Skeletal muscle tissue (tissue), 3 donors: ENCODE measurements at regions not wholly inside any gene's neighbourhood (a gene's known extent, or its start where the extent isn't known, plus 50 kb on each side); places are given as distances from the start of the nearest gene placed in this dataset.

Experiments used
- H3K27ac ChIP-seq: one replicate; pipeline ENCODE4 v1.7.0; 2013; ENCODE audit warnings: mild to moderate bottlenecking, low read depth, low read length, inconsistent platforms
- H3K27me3 ChIP-seq, 3 donors: one replicate each; pipeline ENCODE4 v1.7.0; 2013; ENCODE audit warnings: low read length in 3 of 3; ENCODE audit not compliant: control insufficient read depth in 3 of 3, insufficient read depth in 3 of 3
- H3K36me3 ChIP-seq, 3 donors: one replicate each; pipeline ENCODE4 v1.7.0; 2013; ENCODE audit warnings: low read length in 3 of 3; ENCODE audit not compliant: control insufficient read depth in 3 of 3, insufficient read depth in 3 of 3
- H3K4me1 ChIP-seq, 3 donors: one replicate each; pipeline ENCODE4 v1.7.0; 2013; ENCODE audit warnings: low read length in 3 of 3, mild to moderate bottlenecking in 3 of 3; ENCODE audit not compliant: control insufficient read depth in 3 of 3, insufficient read depth in 3 of 3
- H3K4me3 ChIP-seq, 3 donors: one replicate each; pipeline ENCODE4 v1.7.0; 2013; ENCODE audit warnings: low read length in 3 of 3
- H3K9ac ChIP-seq, 3 donors: one replicate each; pipeline ENCODE4 v1.7.0; 2013; ENCODE audit warnings: low read length in 3 of 3, mild to moderate bottlenecking in 3 of 3, moderate library complexity in 2 of 3, low read depth in 1 of 3
- H3K9me3 ChIP-seq, 3 donors: one replicate each; pipeline ENCODE4 v1.7.0; 2013; ENCODE audit warnings: low read length in 3 of 3; ENCODE audit not compliant: control insufficient read depth in 3 of 3
- donor health status: Osteomylitis.

- Histone ChIP-seq H3K9ac (no peak overlapping the region), H3K4me1 (no peaks in the 10 kb centered on the region), H3K36me3 (no peaks in the 10 kb centered on the region), H3K27ac (no peak overlapping the region), H3K4me3 (no peak overlapping the region), H3K27me3 (no peaks in the 10 kb centered on the region), H3K9me3 (no peaks in the 10 kb centered on the region)
These were observed 592.0 kb downstream of the ZNF385D start for GRCh38 chr3:21158861-21159542.

- Histone ChIP-seq H3K4me1 (no peaks in the 10 kb centered on the region), H3K27me3 (no peaks in the 10 kb centered on the region), H3K27ac (no peak overlapping the region), H3K4me3 (no peak overlapping the region), H3K36me3 (no peaks in the 10 kb centered on the region), H3K9ac (no peak overlapping the region), H3K9me3 (no peaks in the 10 kb centered on the region)
These were observed 596.1 kb downstream of the ZNF385D start for GRCh38 chr3:21154911-21155310.

GRCh38 chr3:21152555-21152954 is 598.5 kb downstream of the ZNF385D start:
- Histone ChIP-seq H3K4me1 (no peaks in the 10 kb centered on the region), H3K36me3 (no peaks in the 10 kb centered on the region), H3K27ac (no peak overlapping the region), H3K9ac (no peak overlapping the region), H3K4me3 (no peak overlapping the region), H3K9me3 (peaks cover 0 to 2% (median 0%) of the 10 kb centered on the region in 3 donors), H3K27me3 (no peaks in the 10 kb centered on the region)

GRCh38 chr3:21142949-21143348 is 608.1 kb downstream of the ZNF385D start:
- H3K9ac ChIP-seq, result no peak overlapping the region
- no peaks in the 10 kb centered on the region for H3K27me3 ChIP-seq
- no peaks in the 10 kb centered on the region for H3K4me1 ChIP-seq
- H3K36me3 ChIP-seq, result no peaks in the 10 kb centered on the region
- H3K27ac ChIP-seq, result no peak overlapping the region
- no peak overlapping the region for H3K4me3 ChIP-seq
- H3K9me3 ChIP-seq, result peaks cover 0 to 6% (median 2%) of the 10 kb centered on the region in 3 donors

- H3K9ac ChIP-seq, result no peak overlapping the region
- H3K9me3 ChIP-seq, result peaks cover 0 to 6% (median 0%) of the 10 kb centered on the region in 3 donors
- no peaks in the 10 kb centered on the region for H3K36me3 ChIP-seq
- H3K27me3 ChIP-seq, result no peaks in the 10 kb centered on the region
- H3K4me3 ChIP-seq, result no peak overlapping the region
- H3K4me1 ChIP-seq, result no peaks in the 10 kb centered on the region
- no peak overlapping the region for H3K27ac ChIP-seq
These were observed 609.0 kb downstream of the ZNF385D start for GRCh38 chr3:21142031-21142430.

GRCh38 chr3:21140785-21141184 is 610.2 kb downstream of the ZNF385D start:
- no peaks in the 10 kb centered on the region for H3K36me3 ChIP-seq
- no peaks in the 10 kb centered on the region for H3K27me3 ChIP-seq
- H3K27ac ChIP-seq, result no peak overlapping the region
- no peaks in the 10 kb centered on the region for H3K4me1 ChIP-seq
- no peak overlapping the region for H3K9ac ChIP-seq
- H3K9me3 ChIP-seq, result peaks cover 0 to 6% (median 0%) of the 10 kb centered on the region in 3 donors
- H3K4me3 ChIP-seq, result no peak overlapping the region

GRCh38 chr3:21138085-21138484 is 612.9 kb downstream of the ZNF385D start:
- no peaks in the 10 kb centered on the region for H3K27me3 ChIP-seq
- no peak overlapping the region for H3K9ac ChIP-seq
- no peak overlapping the region for H3K27ac ChIP-seq
- H3K4me1 ChIP-seq, result no peaks in the 10 kb centered on the region
- H3K9me3 ChIP-seq, result peaks cover 0 to 3% (median 0%) of the 10 kb centered on the region in 3 donors
- no peak overlapping the region for H3K4me3 ChIP-seq
- no peaks in the 10 kb centered on the region for H3K36me3 ChIP-seq

GRCh38 chr3:21132896-21133295 is 618.1 kb downstream of the ZNF385D start:
- Histone ChIP-seq H3K27me3 (no peaks in the 10 kb centered on the region), H3K4me3 (no peak overlapping the region), H3K27ac (no peak overlapping the region), H3K9me3 (no peaks in the 10 kb centered on the region), H3K4me1 (no peaks in the 10 kb centered on the region), H3K9ac (no peak overlapping the region), H3K36me3 (no peaks in the 10 kb centered on the region)

GRCh38 chr3:21120826-21121225 is 630.2 kb downstream of the ZNF385D start:
- H3K4me1 ChIP-seq, result no peaks in the 10 kb centered on the region
- no peaks in the 10 kb centered on the region for H3K9me3 ChIP-seq
- no peak overlapping the region for H3K27ac ChIP-seq
- H3K4me3 ChIP-seq, result no peak overlapping the region
- H3K36me3 ChIP-seq, result no peaks in the 10 kb centered on the region
- H3K27me3 ChIP-seq, result no peaks in the 10 kb centered on the region
- no peak overlapping the region for H3K9ac ChIP-seq

GRCh38 chr3:21117370-21117769 is 633.6 kb downstream of the ZNF385D start:
- Histone ChIP-seq H3K9me3 (no peaks in the 10 kb centered on the region), H3K4me3 (no peak overlapping the region), H3K27ac (no peak overlapping the region), H3K9ac (no peak overlapping the region), H3K4me1 (no peaks in the 10 kb centered on the region), H3K27me3 (no peaks in the 10 kb centered on the region), H3K36me3 (no peaks in the 10 kb centered on the region)
